GM23338 (cell line): ENCODE measurements at regions not wholly inside any gene's neighbourhood (a gene's known extent, or its start where the extent isn't known, plus 50 kb on each side); places are given as distances from the start of the nearest gene placed in this dataset.

ENCODE experiments used
- ATAC-seq: fragments of 200-7000 bp; cut with Tn5 transposase; 3 replicates; pipeline ENCODE4 v1.9.1; 2020
- DNase-seq: peaks from one replicate; pipeline ENCODE4 v3.0.0-alpha.2; 2015; ENCODE audit warnings: low spot score
- H2AFZ ChIP-seq: fragments of 200-600 bp; sonication (generic); 2 replicates; pipeline ENCODE4 v1.8.0; 2016; ENCODE audit warnings: antibody characterized with exemption, mild to moderate bottlenecking, moderate library complexity
- H3F3A ChIP-seq: fragments of 200-600 bp; sonication (generic); replicated peaks from 2 replicates; pipeline ENCODE4 v1.8.0; 2017; ENCODE audit warnings: antibody characterized with exemption, mixed run types, low read depth
- H3K27ac ChIP-seq: fragments of 200-600 bp; sonication (generic); 2 replicates; pipeline ENCODE4 v1.6.1; 2016; ENCODE audit warnings: low read depth
- H3K27me3 ChIP-seq: fragments of 200-600 bp; sonication (generic); 2 replicates; pipeline ENCODE4 v1.8.0; 2016; ENCODE audit warnings: mild to moderate bottlenecking, mixed run types, moderate library complexity; ENCODE audit not compliant: insufficient read depth
- H3K36me3 ChIP-seq: fragments of 200-600 bp; sonication (generic); 2 replicates; pipeline ENCODE4 v1.8.0; 2016; ENCODE audit warnings: mild to moderate bottlenecking; ENCODE audit not compliant: insufficient read depth
- H3K4me1 ChIP-seq: fragments of 200-600 bp; sonication (generic); 2 replicates; pipeline ENCODE4 v1.8.0; 2016; ENCODE audit warnings: mild to moderate bottlenecking, moderate library complexity; ENCODE audit not compliant: insufficient read depth
- H3K4me2 ChIP-seq: fragments of 200-600 bp; sonication (generic); 2 replicates; pipeline ENCODE4 v1.7.1; 2017; ENCODE audit warnings: mixed run types
- H3K4me3 ChIP-seq: fragments of 200-600 bp; sonication (generic); 2 replicates; pipeline ENCODE4 v1.6.1; 2016; ENCODE audit warnings: mixed run types
- H3K79me2 ChIP-seq: fragments of 200-600 bp; sonication (generic); replicated peaks from 2 replicates; pipeline ENCODE4 v1.8.0; 2017; ENCODE audit warnings: mild to moderate bottlenecking; ENCODE audit not compliant: insufficient read depth
- H3K9me2 ChIP-seq: fragments of 200-600 bp; sonication (generic); 2 replicates; pipeline ENCODE4 v1.8.0; 2017; ENCODE audit not compliant: insufficient read depth
- H4K20me1 ChIP-seq: fragments of 200-600 bp; sonication (generic); replicated peaks from 2 replicates; pipeline ENCODE4 v1.8.0; 2017; ENCODE audit warnings: mild to moderate bottlenecking; ENCODE audit not compliant: insufficient read depth
- H3K27ac Mint-ChIP-seq: 2 replicates; pipeline ENCODE4 v1.8.0; 2020; ENCODE audit warnings: inconsistent platforms, mild to moderate bottlenecking, moderate library complexity, mixed read lengths
- H3K27me3 Mint-ChIP-seq: 3 replicates; pipeline ENCODE4 v1.8.0; 2022; ENCODE audit warnings: low read depth, mild to moderate bottlenecking, moderate library complexity, mixed read lengths, inconsistent platforms; ENCODE audit not compliant: insufficient read depth, poor library complexity
- H3K36me3 Mint-ChIP-seq: 3 replicates; pipeline ENCODE4 v1.8.0; 2021; ENCODE audit warnings: low read depth, mild to moderate bottlenecking, inconsistent platforms, moderate library complexity, mixed read lengths
- H3K4me1 Mint-ChIP-seq: 3 replicates; pipeline ENCODE4 v1.8.0; 2020; ENCODE audit warnings: mild to moderate bottlenecking, inconsistent platforms, mixed read lengths
- H3K4me3 Mint-ChIP-seq: 3 replicates; pipeline ENCODE4 v1.8.0; 2021; ENCODE audit warnings: moderate library complexity, mild to moderate bottlenecking, inconsistent platforms, mixed read lengths
- H3K9me3 Mint-ChIP-seq: 3 replicates; pipeline ENCODE4 v1.8.0; 2020; ENCODE audit warnings: moderate library complexity, mild to moderate bottlenecking, inconsistent platforms, mixed read lengths
- CREB1 ChIP-seq: fragments of 250-450 bp; sonication (Bioruptor Pico); IDR thresholded peaks from 2 replicates; pipeline ENCODE4 v1.5.0; 2020; ENCODE audit warnings: low read depth, mild to moderate bottlenecking, moderate library complexity
- CTCF ChIP-seq, 2 experiments: fragments of 200-600 bp in 1 of 2; sonication (generic) in 1 of 2; conservative IDR thresholded peaks; 2 replicates each; pipeline versions ENCODE4 v1.5.1 to v1.6.1; 2016 to 2017; ENCODE audit warnings: antibody characterized with exemption in 2 of 2, low read depth in 2 of 2, mild to moderate bottlenecking in 2 of 2, moderate library complexity in 1 of 2
- ETS1 ChIP-seq: IDR thresholded peaks from 2 replicates; pipeline ENCODE4 v1.6.1; 2016; ENCODE audit warnings: antibody characterized with exemption
- EZH2 ChIP-seq: fragments of 200-600 bp; sonication (generic); IDR thresholded peaks from one replicate; pipeline ENCODE4 v1.8.0; 2017; ENCODE audit warnings: antibody characterized with exemption, mild to moderate bottlenecking, low read depth; ENCODE audit not compliant: unreplicated experiment
- EZH2phosphoT487 ChIP-seq: fragments of 200-600 bp; sonication (generic); IDR thresholded peaks from one replicate; pipeline ENCODE4 v1.8.1; 2018; ENCODE audit warnings: antibody characterized with exemption; ENCODE audit not compliant: unreplicated experiment
- JUNB ChIP-seq: IDR thresholded peaks from one replicate; pipeline ENCODE4 v1.6.1; 2016; ENCODE audit warnings: antibody characterized with exemption; ENCODE audit not compliant: unreplicated experiment
- NANOG ChIP-seq: IDR thresholded peaks from 2 replicates; pipeline ENCODE4 v1.6.1; 2016; ENCODE audit warnings: antibody characterized with exemption, borderline replicate concordance
- POLR2AphosphoS5 ChIP-seq: IDR thresholded peaks from 2 replicates; pipeline ENCODE4 v1.6.1; 2016; ENCODE audit warnings: antibody characterized with exemption, low read depth
- ZNF114 ChIP-seq: fragments of 250-450 bp; sonication (Bioruptor Pico); IDR thresholded peaks from 2 replicates; pipeline ENCODE4 v1.5.0; 2020; ENCODE audit warnings: mild to moderate bottlenecking, moderate library complexity
- ZNF331 ChIP-seq: fragments of 250-450 bp; sonication (Bioruptor Pico); IDR thresholded peaks from 2 replicates; pipeline ENCODE4 v1.5.0; 2020; ENCODE audit warnings: low read depth, mild to moderate bottlenecking, moderate library complexity
- TF ChIP-seq, protein P1 (sequence below): IDR thresholded peaks from one replicate; pipeline ENCODE4 v1.6.1; 2018; ENCODE audit warnings: antibody characterized with exemption; ENCODE audit not compliant: unreplicated experiment

- TF ChIP-seq, protein P1, sequence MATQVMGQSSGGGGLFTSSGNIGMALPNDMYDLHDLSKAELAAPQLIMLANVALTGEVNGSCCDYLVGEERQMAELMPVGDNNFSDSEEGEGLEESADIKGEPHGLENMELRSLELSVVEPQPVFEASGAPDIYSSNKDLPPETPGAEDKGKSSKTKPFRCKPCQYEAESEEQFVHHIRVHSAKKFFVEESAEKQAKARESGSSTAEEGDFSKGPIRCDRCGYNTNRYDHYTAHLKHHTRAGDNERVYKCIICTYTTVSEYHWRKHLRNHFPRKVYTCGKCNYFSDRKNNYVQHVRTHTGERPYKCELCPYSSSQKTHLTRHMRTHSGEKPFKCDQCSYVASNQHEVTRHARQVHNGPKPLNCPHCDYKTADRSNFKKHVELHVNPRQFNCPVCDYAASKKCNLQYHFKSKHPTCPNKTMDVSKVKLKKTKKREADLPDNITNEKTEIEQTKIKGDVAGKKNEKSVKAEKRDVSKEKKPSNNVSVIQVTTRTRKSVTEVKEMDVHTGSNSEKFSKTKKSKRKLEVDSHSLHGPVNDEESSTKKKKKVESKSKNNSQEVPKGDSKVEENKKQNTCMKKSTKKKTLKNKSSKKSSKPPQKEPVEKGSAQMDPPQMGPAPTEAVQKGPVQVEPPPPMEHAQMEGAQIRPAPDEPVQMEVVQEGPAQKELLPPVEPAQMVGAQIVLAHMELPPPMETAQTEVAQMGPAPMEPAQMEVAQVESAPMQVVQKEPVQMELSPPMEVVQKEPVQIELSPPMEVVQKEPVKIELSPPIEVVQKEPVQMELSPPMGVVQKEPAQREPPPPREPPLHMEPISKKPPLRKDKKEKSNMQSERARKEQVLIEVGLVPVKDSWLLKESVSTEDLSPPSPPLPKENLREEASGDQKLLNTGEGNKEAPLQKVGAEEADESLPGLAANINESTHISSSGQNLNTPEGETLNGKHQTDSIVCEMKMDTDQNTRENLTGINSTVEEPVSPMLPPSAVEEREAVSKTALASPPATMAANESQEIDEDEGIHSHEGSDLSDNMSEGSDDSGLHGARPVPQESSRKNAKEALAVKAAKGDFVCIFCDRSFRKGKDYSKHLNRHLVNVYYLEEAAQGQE: no peak
- TF ChIP-seq EZH2 (no peak), ZNF331 (CRISPR knock-in tag) (no peak), CTCF (conservative IDR thresholded peaks at IDR 0.05; ENCODE audit: low read depth in 2 of 2) (no peak), JUNB (no peak)
Measured at GRCh38 chr20:22213271-22213670, 371.1 kb downstream of the FOXA2 start (continued).

DNA sequence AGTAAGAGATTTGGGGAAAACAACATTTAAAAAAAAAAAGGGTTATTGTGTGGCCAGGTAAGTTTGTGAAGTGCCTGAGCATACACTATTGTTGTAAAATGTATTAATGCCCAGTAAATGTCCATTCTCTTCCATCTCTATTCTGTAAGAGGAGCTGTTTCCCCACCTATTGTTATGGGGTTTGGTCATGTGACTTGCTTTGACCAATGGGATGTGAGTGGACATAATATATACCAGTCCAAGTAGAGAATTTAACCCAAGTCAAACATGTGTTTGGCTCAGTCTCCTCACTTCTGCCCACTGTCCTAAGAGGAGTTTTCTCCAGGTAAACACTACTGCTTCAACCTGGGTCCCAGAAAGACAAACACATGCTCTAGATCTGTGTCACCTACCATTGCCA is 377.1 kb downstream of the FOXA2 start:
- Histone ChIP-seq H3F3A (no peaks in the 10 kb centered on the region), H3K27ac (no peak overlapping the region), H3K4me3 (no peak overlapping the region), H4K20me1 (no peaks in the 10 kb centered on the region), H2AFZ (no peak overlapping the region), H3K36me3 (no peaks in the 10 kb centered on the region), H3K4me1 (no peaks in the 10 kb centered on the region), H3K79me2 (no peaks in the 10 kb centered on the region), H3K4me2 (no peak overlapping the region), H3K27me3 (no peaks in the 10 kb centered on the region), H3K9me2 (peaks cover 4% of the 10 kb centered on the region; the same call in 1 of the 2 replicates)
- Mint-ChIP-seq H3K27ac (no peak overlapping the region), H3K36me3 (no peaks in the 10 kb centered on the region), H3K4me1 (peaks cover 3% of the 10 kb centered on the region; the same call in 2 of the 3 replicates), H3K27me3 (peaks cover 4% of the 10 kb centered on the region), H3K4me3 (no peak overlapping the region), H3K9me3 (peaks cover 6% of the 10 kb centered on the region; the same call in 2 of the 3 replicates)
- DNase-seq: no peak
- ATAC-seq: no peak
- TF ChIP-seq EZH2: no peak
- no peak for TF ChIP-seq JUNB
- TF ChIP-seq CTCF (conservative IDR thresholded peaks at IDR 0.05; ENCODE audit: low read depth in 2 of 2): no peak
- no peak for TF ChIP-seq ZNF114 (CRISPR knock-in tag)
- no peak for TF ChIP-seq CREB1
- TF ChIP-seq EZH2phosphoT487: no peak
- no peak for TF ChIP-seq ETS1
- TF ChIP-seq ZNF331 (CRISPR knock-in tag): no peak
- TF ChIP-seq POLR2AphosphoS5: no peak
- TF ChIP-seq NANOG: no peak
